K562 (cell line): ENCODE measurements at regions not wholly inside any gene's neighbourhood (a gene's known extent, or its start where the extent isn't known, plus 50 kb on each side); places are given as distances from the start of the nearest gene placed in this dataset.

Source experiments
- ATAC-seq: fragments of 200-7000 bp; cut with Tn5 transposase; 3 replicates; pipeline ENCODE4 v1.9.1; 2020; ENCODE audit warnings: moderate library complexity
- BruUV-seq: library from RNA; stranded (reverse); fragments of 400-500 nt; replicated peaks from 2 replicates; lab custom pipeline; 2021; lab: Mats Ljungman, UMichigan
- CTCF ChIA-PET: fragments of 300-600 bp; formaldehyde crosslinking; extraction: SDS; loops from one replicate; lab custom pipeline; 2021; ENCODE audit warnings: low intra/inter-chr PET ratio; lab: Yijun Ruan, JAX
- POLR2A ChIA-PET: fragments of 300-600, 350-650 bp; sonication (Branson Sonifier 250); formaldehyde crosslinking; extraction: SDS; loops from one replicate; lab custom pipeline; 2021; ENCODE audit warnings: antibody characterized with exemption, inconsistent platforms; lab: Yijun Ruan, JAX
- DNase-seq, 4 experiments: peaks; one replicate each; pipeline versions ENCODE4 v3.0.0 to v3.0.0-alpha.2; 2011 to 2018; ENCODE audit warnings: low spot score in 3 of 4, mixed read lengths in 3 of 4; ENCODE audit errors: extremely low read depth in 1 of 4
- FAIRE-seq: peaks from 2 replicates; lab custom pipeline; 2011; peaks lifted over from hg19 to GRCh38; lab: Jason Lieb, UNC
- H2AFZ ChIP-seq: 2 replicates; pipeline ENCODE4 v1.6.0; 2011; ENCODE audit warnings: low read depth, low read length, control low read depth, inconsistent platforms
- H3K27ac ChIP-seq: fragments of 200-600 bp; 3 replicates; pipeline ENCODE4 v1.8.0; 2011; ENCODE audit warnings: low read depth, mild to moderate bottlenecking, control low read depth, inconsistent platforms, low read length, moderate library complexity, mixed read lengths; ENCODE audit errors: extremely low read depth
- H3K27me3 ChIP-seq, 2 experiments: fragments of 300-600 bp in 1 of 2; 2 replicates in 1 of 2; 3 replicates in 1 of 2; pipeline versions ENCODE4 v1.6.0 to v1.8.0; 2011; ENCODE audit warnings: inconsistent platforms in 2 of 2, low read length in 2 of 2, mild to moderate bottlenecking in 1 of 2, mixed read lengths in 1 of 2, moderate library complexity in 1 of 2; ENCODE audit not compliant: control insufficient read depth in 2 of 2, insufficient read depth in 2 of 2
- H3K36me3 ChIP-seq: fragments of 300-600 bp; 3 replicates; pipeline ENCODE4 v1.8.0; 2011; ENCODE audit warnings: mild to moderate bottlenecking, low read length, inconsistent platforms; ENCODE audit not compliant: control insufficient read depth, insufficient read depth
- H3K4me1 ChIP-seq, 2 experiments: fragments of 200-600 bp in 1 of 2; replicated peaks in 1 of 2; 2 replicates in 1 of 2; 3 replicates in 1 of 2; pipeline versions ENCODE4 v1.5.1 to v1.8.0; 2011; ENCODE audit warnings: inconsistent platforms in 2 of 2, low read length in 2 of 2, mild to moderate bottlenecking in 1 of 2, mixed read lengths in 1 of 2, moderate library complexity in 1 of 2; ENCODE audit not compliant: control insufficient read depth in 2 of 2, insufficient read depth in 2 of 2
- H3K4me2 ChIP-seq: 2 replicates; pipeline ENCODE4 v1.6.1; 2011; ENCODE audit warnings: low read length, control low read depth, inconsistent platforms, mixed read lengths; ENCODE audit not compliant: insufficient read depth
- H3K4me3 ChIP-seq: fragments of 200-600 bp; sonication (generic), shearing (Covaris generic); 2 replicates; pipeline ENCODE4 v1.5.1; 2016; ENCODE audit warnings: control low read depth, inconsistent platforms
- H3K79me2 ChIP-seq: fragments of 200-600 bp; 3 replicates; pipeline ENCODE4 v1.8.0; 2011; ENCODE audit warnings: low read length, inconsistent platforms; ENCODE audit not compliant: control insufficient read depth, insufficient read depth
- H3K9ac ChIP-seq, 2 experiments: 2 replicates each; pipeline versions ENCODE4 v1.6.0 to v1.6.1; 2011; ENCODE audit warnings: low read depth in 2 of 2, low read length in 2 of 2, control low read depth in 1 of 2, inconsistent platforms in 1 of 2, mild to moderate bottlenecking in 1 of 2, mixed read lengths in 1 of 2; ENCODE audit not compliant: insufficient read depth in 1 of 2
- H3K9me1 ChIP-seq: one replicate; pipeline ENCODE4 v1.6.0; 2011; ENCODE audit warnings: inconsistent platforms, mild to moderate bottlenecking, low read length, moderate library complexity; ENCODE audit not compliant: control insufficient read depth, insufficient read depth
- H3K9me3 ChIP-seq: replicated peaks from 2 replicates; pipeline ENCODE4 v1.5.1; 2011; ENCODE audit warnings: low read depth, low read length, inconsistent platforms; ENCODE audit not compliant: control insufficient read depth, insufficient read depth
- H4K20me1 ChIP-seq: replicated peaks from 2 replicates; pipeline ENCODE4 v1.6.1; 2011; ENCODE audit warnings: low read length, inconsistent platforms, mixed read lengths; ENCODE audit not compliant: control insufficient read depth, insufficient read depth
- CHCHD3 ChIP-seq: fragments of 250-450 bp; sonication (Bioruptor Pico); IDR thresholded peaks from 2 replicates; pipeline ENCODE4 v2.1.2; 2022; ENCODE audit warnings: mild to moderate bottlenecking
- ELK3 ChIP-seq: fragments of 450-650 bp; formaldehyde crosslinking; IDR thresholded peaks from 2 replicates; pipeline ENCODE4 v1.4.0; 2020; ENCODE audit warnings: mild to moderate bottlenecking
- ETV6 ChIP-seq, 3 experiments: fragments of 150-350 bp in 1 of 3; sonication (generic) in 1 of 3; formaldehyde crosslinking in 1 of 3; IDR thresholded peaks; 2 replicates each; pipeline versions ENCODE4 v1.6.1 to v1.8.0; 2014 to 2022; ENCODE audit warnings: borderline replicate concordance in 2 of 3, low read depth in 2 of 3, antibody characterized with exemption in 1 of 3, low read length in 1 of 3, mild to moderate bottlenecking in 1 of 3, missing genetic modification reagents in 1 of 3
- GATA2 ChIP-seq: sonication (generic); formaldehyde crosslinking; IDR thresholded peaks from 2 replicates; pipeline ENCODE4 v1.4.0; 2020; ENCODE audit warnings: mild to moderate bottlenecking, missing genetic modification reagents
- GTF2E2 ChIP-seq: fragments of 200-800 bp; sonication (Bioruptor generic); IDR thresholded peaks from 2 replicates; pipeline ENCODE4 v1.6.1; 2016; ENCODE audit warnings: missing genetic modification characterization, missing compliant biosample characterization
- KDM4B ChIP-seq, 2 experiments: fragments of 450-650 bp in 1 of 2; sonication (generic) in 1 of 2; IDR thresholded peaks; 2 replicates each; pipeline ENCODE4 v1.6.1; 2016 to 2017; ENCODE audit warnings: borderline replicate concordance in 2 of 2, antibody characterized with exemption in 1 of 2, low read depth in 1 of 2, mild to moderate bottlenecking in 1 of 2
- NKRF ChIP-seq: fragments of 450-650 bp; IDR thresholded peaks from 2 replicates; pipeline ENCODE4 v1.6.1; 2016; ENCODE audit warnings: borderline replicate concordance
- NR4A1 ChIP-seq, 2 experiments: fragments of 250-450 bp in 1 of 2; fragments of 450-650 bp in 1 of 2; sonication (Bioruptor Pico) in 1 of 2; IDR thresholded peaks; 2 replicates each; pipeline versions ENCODE4 v1.4.0 to v1.6.1; 2016 to 2020; ENCODE audit warnings: mild to moderate bottlenecking in 2 of 2, missing compliant biosample characterization in 1 of 2, missing genetic modification characterization in 1 of 2, moderate library complexity in 1 of 2
- PTTG1 ChIP-seq: fragments of 450-650 bp; IDR thresholded peaks from 2 replicates; pipeline ENCODE4 v1.6.1; 2016; ENCODE audit warnings: low read depth, mild to moderate bottlenecking, missing genetic modification characterization, missing compliant biosample characterization
- RBFOX2 ChIP-seq: fragments of 200-400 bp; formaldehyde crosslinking; IDR thresholded peaks from 2 replicates; pipeline ENCODE4 v1.6.1; 2017; ENCODE audit warnings: low read depth, mild to moderate bottlenecking, low read length, moderate library complexity
- SMARCB1 ChIP-seq: IDR thresholded peaks from 2 replicates; pipeline ENCODE4 v1.6.1; 2011; ENCODE audit warnings: improper control_type of control experiment, low read depth; ENCODE audit not compliant: insufficient read length
- TGIF2 ChIP-seq: sonication (generic); formaldehyde crosslinking; IDR thresholded peaks from 2 replicates; pipeline ENCODE4 v1.8.1; 2022; ENCODE audit warnings: mild to moderate bottlenecking, missing genetic modification reagents, moderate library complexity
- THAP12 ChIP-seq: fragments of 250-450 bp; sonication (Bioruptor Pico); IDR thresholded peaks from 2 replicates; pipeline ENCODE4 v1.9.0; 2021; ENCODE audit warnings: mild to moderate bottlenecking, inconsistent platforms
- USF2 ChIP-seq: sonication (generic); formaldehyde crosslinking; IDR thresholded peaks from 2 replicates; pipeline ENCODE4 v1.5.0; 2020; ENCODE audit warnings: missing genetic modification reagents
- WGBS: fragments of 100-300 bp; shearing (Covaris generic); methylation state at CpG from one replicate; pipeline ENCODE4 v1.1.6; 2016; ENCODE audit warnings: low coverage, mixed read lengths; ENCODE audit not compliant: insufficient coverage; ENCODE audit errors: missing lambda C conversion rate; 5-methylcytosine and 5-hydroxymethylcytosine counted together
- in situ Hi-C: fragments of 300-500 bp; cut with MboI; formaldehyde crosslinking; loops from 4 replicates; pipeline ENCODE4 v1.15.0; 2018; ENCODE audit warnings: inconsistent platforms, mixed read lengths
- intact Hi-C: fragments of 100-400 bp; cut with micrococcal nuclease; formaldehyde crosslinking; loops from 2 replicates; pipeline ENCODE4 v1.14.2; 2022

GRCh38 chr18:39186008-39186407, 1620.4 kb upstream of the CELF4 start (continued):
- TF ChIP-seq USF2: no peak
- TF ChIP-seq, all 486 proteins: peak for 0

GRCh38 chr18:39184176-39184575, 1618.6 kb upstream of the CELF4 start:
- ATAC-seq: no peak
- TF ChIP-seq THAP12 (CRISPR knock-in tag): no peak
- no peak for TF ChIP-seq NKRF
- no peak for TF ChIP-seq GTF2E2 (tag)
- no peak for TF ChIP-seq SMARCB1
- no peak for TF ChIP-seq GATA2
- no peak for TF ChIP-seq PTTG1 (tag)
- no peak for TF ChIP-seq NR4A1 (CRISPR knock-in tag; IDR thresholded peaks at IDR 0.05)
- TF ChIP-seq NR4A1 (tag; IDR thresholded peaks at IDR 0.05): no peak
- no peak for TF ChIP-seq CHCHD3 (CRISPR knock-in tag)
- no peak for TF ChIP-seq TGIF2 (CRISPR knock-in tag)
- no peak for TF ChIP-seq ETV6 (IDR thresholded peaks at IDR 0.05; ENCODE audit: borderline replicate concordance in 1 of 2, low read depth in 2 of 2, low read length in 1 of 2)
- TF ChIP-seq ETV6 (CRISPR knock-in tag; IDR thresholded peaks at IDR 0.05; ENCODE audit: borderline replicate concordance): no peak
- TF ChIP-seq KDM4B (IDR thresholded peaks at IDR 0.05; ENCODE audit: borderline replicate concordance in 2 of 2, low read depth in 1 of 2): no peak
- TF ChIP-seq RBFOX2: no peak
- no peak for TF ChIP-seq ELK3 (CRISPR knock-in tag)

More at GRCh38 chr18:39184176-39184575, 1618.6 kb upstream of the CELF4 start:
- no peaks in the 10 kb centered on the region for H3K4me1 ChIP-seq
- no peak overlapping the region for H3K9ac ChIP-seq
- no peak overlapping the region for H3K4me2 ChIP-seq
- ChIA-PET POLR2A (no interaction called here), CTCF (no interaction called here)
- no peak overlapping the region for H2AFZ ChIP-seq
- in situ Hi-C loops (no loop called here), intact Hi-C loops (no loop called here)
- no peaks in the 10 kb centered on the region; the same call in 1 of the 2 replicates for H3K9me3 ChIP-seq
- FAIRE-seq: no peak
- no peaks in the 10 kb centered on the region for H4K20me1 ChIP-seq
- 2% methylated on average over 5 of the region's 5 CpGs for WGBS
- DNase-seq: no peak
- no peaks in the 10 kb centered on the region for H3K27me3 ChIP-seq
- no peak overlapping the region for H3K4me3 ChIP-seq
- H3K9me1 ChIP-seq: no peaks in the 10 kb centered on the region
- no peak overlapping the region for H3K27ac ChIP-seq
- no TSS peak for BruUV-seq
- H3K79me2 ChIP-seq: no peaks in the 10 kb centered on the region
- no peaks in the 10 kb centered on the region for H3K36me3 ChIP-seq
